ENCODE measurements at regions not wholly inside any gene's neighbourhood (a gene's known extent, or its start where the extent isn't known, plus 50 kb on each side); places are given as distances from the start of the nearest gene placed in this dataset.

DNA sequence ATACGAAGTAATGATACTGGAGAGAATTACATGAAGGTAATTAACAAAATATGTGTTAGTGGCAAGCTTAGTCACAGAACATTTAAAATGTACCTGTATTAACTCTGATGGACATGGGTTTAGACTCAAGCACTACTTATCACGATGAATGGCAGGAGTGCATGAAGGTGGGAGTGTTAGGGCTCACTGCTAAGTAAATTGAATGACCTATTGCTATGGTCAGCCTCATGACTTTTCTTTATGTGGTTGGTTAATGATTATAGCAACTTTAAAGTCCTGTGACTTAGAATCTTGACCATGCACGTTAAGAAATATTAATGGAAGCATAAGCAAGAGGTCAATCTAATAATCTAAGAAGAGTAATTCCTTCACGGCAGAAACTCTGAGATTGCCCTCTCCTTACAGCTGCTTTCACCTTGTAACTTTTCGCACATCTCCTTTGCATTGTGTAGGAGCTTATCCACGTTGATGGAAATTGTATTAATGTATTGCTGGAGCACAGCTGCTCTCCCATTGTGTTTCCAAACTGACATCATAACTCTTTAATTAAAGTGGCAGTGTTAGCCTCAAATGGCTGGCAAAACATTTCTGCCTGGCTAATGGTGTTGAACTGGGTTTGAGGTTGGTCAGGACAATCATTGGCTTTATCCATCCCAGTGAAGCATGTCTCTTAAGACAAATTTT is 114.5 kb downstream of the RXFP2 start:
- DNase-seq (ENCODE audit: low read depth in 1 of 2, low spot score in 1 of 2), result no peak
- in situ Hi-C loops (cut with HindIII; ENCODE audit: low pct_unique_long_range_greater_than_20kb, low sequenced_read_pairs), result no loop called here
- TF ChIP-seq JUND (IDR thresholded peaks at IDR 0.05; ENCODE audit: low read depth), result no peak

GRCh38 chr13:31859571-31859970 is 120.2 kb downstream of the RXFP2 start:
- no peak for DNase-seq (ENCODE audit: low read depth in 1 of 2, low spot score in 1 of 2)
- in situ Hi-C loops (cut with HindIII; ENCODE audit: low pct_unique_long_range_greater_than_20kb, low sequenced_read_pairs), result no loop called here
- no peak for TF ChIP-seq JUND (IDR thresholded peaks at IDR 0.05; ENCODE audit: low read depth)

DNA sequence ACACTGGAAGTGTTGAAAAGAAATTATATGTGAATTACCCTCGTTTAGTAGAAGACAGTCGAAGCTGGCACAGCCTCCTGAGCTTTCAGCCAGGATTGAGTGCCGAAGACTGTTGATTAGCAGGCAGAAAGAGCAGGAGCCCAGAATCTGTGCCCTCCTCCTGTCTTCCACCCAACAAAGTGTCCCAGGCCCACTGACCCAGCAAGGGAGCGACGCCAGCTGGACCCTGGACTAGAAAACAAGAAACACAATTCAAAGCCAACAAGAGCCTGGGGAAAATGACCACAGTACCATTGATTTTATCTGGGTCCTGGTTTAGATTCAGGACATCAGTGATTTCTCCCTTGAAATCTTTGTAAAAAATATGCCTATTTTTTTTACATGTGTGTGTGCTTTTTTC is 120.7 kb downstream of the RXFP2 start:
- in situ Hi-C loops (cut with HindIII; ENCODE audit: low pct_unique_long_range_greater_than_20kb, low sequenced_read_pairs), result no loop called here
- no peak for TF ChIP-seq JUND (IDR thresholded peaks at IDR 0.05; ENCODE audit: low read depth)
- no peak for DNase-seq (ENCODE audit: low read depth in 1 of 2, low spot score in 1 of 2)

- no peak for TF ChIP-seq JUND (IDR thresholded peaks at IDR 0.05; ENCODE audit: low read depth)
- DNase-seq (ENCODE audit: low read depth in 1 of 2, low spot score in 1 of 2), result no peak
- in situ Hi-C loops (cut with HindIII; ENCODE audit: low pct_unique_long_range_greater_than_20kb, low sequenced_read_pairs), result no loop called here
Observed at GRCh38 chr13:31862828-31863227, 123.5 kb downstream of the RXFP2 start.

GRCh38 chr13:31864307-31864706 is 125.0 kb downstream of the RXFP2 start:
- DNase-seq (ENCODE audit: low read depth in 1 of 2, low spot score in 1 of 2), result no peak
- in situ Hi-C loops (cut with HindIII; ENCODE audit: low pct_unique_long_range_greater_than_20kb, low sequenced_read_pairs), result no loop called here
- no peak for TF ChIP-seq JUND (IDR thresholded peaks at IDR 0.05; ENCODE audit: low read depth)

DNA sequence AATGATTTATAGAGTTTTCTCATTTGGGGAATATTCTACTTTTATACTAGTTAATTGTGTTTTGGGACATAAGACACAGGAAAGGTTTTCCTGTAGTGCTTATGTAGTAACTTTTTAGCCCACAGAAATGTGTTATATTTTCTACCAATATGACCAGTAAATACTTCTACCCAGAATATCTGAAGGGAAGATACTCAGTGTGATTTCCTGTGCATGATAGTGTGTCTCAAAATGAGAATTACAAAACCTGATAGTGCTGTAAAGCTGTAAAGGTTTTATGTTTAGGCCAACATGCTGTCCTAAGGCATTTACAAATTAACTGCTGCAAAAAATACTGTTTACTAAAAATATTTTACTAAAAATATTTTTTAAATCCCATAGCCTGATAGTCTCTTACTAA is 126.8 kb downstream of the RXFP2 start:
- DNase-seq (ENCODE audit: low read depth in 1 of 2, low spot score in 1 of 2), result no peak
- TF ChIP-seq JUND (IDR thresholded peaks at IDR 0.05; ENCODE audit: low read depth), result no peak
- in situ Hi-C loops (cut with HindIII; ENCODE audit: low pct_unique_long_range_greater_than_20kb, low sequenced_read_pairs), result no loop called here

GRCh38 chr13:31867709-31868108 is 128.4 kb downstream of the RXFP2 start:
- DNase-seq (ENCODE audit: low read depth in 1 of 2, low spot score in 1 of 2), result no peak
- no peak for TF ChIP-seq JUND (IDR thresholded peaks at IDR 0.05; ENCODE audit: low read depth)
- in situ Hi-C loops (cut with HindIII; ENCODE audit: low pct_unique_long_range_greater_than_20kb, low sequenced_read_pairs), result no loop called here

- no peak for DNase-seq (ENCODE audit: low read depth in 1 of 2, low spot score in 1 of 2)
- in situ Hi-C loops (cut with HindIII; ENCODE audit: low pct_unique_long_range_greater_than_20kb, low sequenced_read_pairs), result no loop called here
- TF ChIP-seq JUND (IDR thresholded peaks at IDR 0.05; ENCODE audit: low read depth), result no peak
Observed at GRCh38 chr13:31869582-31869981, 130.3 kb downstream of the RXFP2 start.

- DNase-seq (ENCODE audit: low read depth in 1 of 2, low spot score in 1 of 2), result no peak
- no peak for TF ChIP-seq JUND (IDR thresholded peaks at IDR 0.05; ENCODE audit: low read depth)
Observed at GRCh38 chr13:31870511-31870910, 131.2 kb downstream of the RXFP2 start.

DNA sequence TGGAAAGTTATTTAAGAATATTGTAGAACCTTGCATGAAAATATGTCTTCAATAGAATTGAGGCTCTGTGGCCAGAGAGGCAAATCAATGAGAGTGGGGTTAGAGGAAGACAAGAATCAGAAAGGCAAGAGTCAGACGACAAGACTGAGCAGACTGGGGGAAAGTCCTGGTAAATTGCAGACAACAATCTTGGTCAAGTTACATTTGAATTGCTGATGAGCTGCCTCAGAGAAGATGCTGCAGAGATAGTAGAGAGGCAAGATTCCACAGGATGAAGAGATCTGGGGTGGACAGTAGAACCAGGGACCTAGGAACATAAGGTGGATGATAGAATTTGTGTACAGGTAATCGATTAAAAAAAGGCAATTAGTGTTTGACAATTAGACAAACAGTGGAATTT is 133.8 kb downstream of the RXFP2 start:
- in situ Hi-C loops (cut with HindIII; ENCODE audit: low pct_unique_long_range_greater_than_20kb, low sequenced_read_pairs), result no loop called here
- TF ChIP-seq JUND (IDR thresholded peaks at IDR 0.05; ENCODE audit: low read depth), result no peak
- DNase-seq (ENCODE audit: low read depth in 1 of 2, low spot score in 1 of 2), result no peak

More at GRCh38 chr13:31870511-31870910, 131.2 kb downstream of the RXFP2 start:
- in situ Hi-C loops (cut with HindIII; ENCODE audit: low pct_unique_long_range_greater_than_20kb, low sequenced_read_pairs), result no loop called here

GRCh38 chr13:31875134-31875533 is 135.8 kb downstream of the RXFP2 start:
- TF ChIP-seq JUND (IDR thresholded peaks at IDR 0.05; ENCODE audit: low read depth), result no peak
- in situ Hi-C loops (cut with HindIII; ENCODE audit: low pct_unique_long_range_greater_than_20kb, low sequenced_read_pairs), result no loop called here
- no peak for DNase-seq (ENCODE audit: low read depth in 1 of 2, low spot score in 1 of 2)

DNA sequence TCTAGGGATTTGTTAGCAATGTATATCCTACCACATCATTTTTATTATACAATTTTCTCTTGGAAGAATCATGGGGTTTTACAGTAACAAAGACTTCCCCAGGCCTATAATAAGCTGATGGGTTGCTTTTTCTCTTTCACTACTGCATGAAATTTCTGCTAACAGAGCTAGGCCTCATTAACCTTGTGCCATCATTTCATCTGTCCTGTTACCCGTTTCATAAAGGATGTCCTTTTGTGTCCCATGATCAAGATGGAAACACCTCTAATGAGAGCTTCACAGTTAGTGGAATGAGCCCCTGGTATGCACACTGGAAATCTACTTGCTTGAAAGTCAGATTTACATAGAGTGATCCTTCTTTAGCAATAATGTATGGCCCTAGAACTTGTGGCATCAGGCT is 138.7 kb downstream of the RXFP2 start:
- no peak for DNase-seq (ENCODE audit: low read depth in 1 of 2, low spot score in 1 of 2)
- in situ Hi-C loops (cut with HindIII; ENCODE audit: low pct_unique_long_range_greater_than_20kb, low sequenced_read_pairs), result no loop called here
- TF ChIP-seq JUND (IDR thresholded peaks at IDR 0.05; ENCODE audit: low read depth), result no peak

DNA sequence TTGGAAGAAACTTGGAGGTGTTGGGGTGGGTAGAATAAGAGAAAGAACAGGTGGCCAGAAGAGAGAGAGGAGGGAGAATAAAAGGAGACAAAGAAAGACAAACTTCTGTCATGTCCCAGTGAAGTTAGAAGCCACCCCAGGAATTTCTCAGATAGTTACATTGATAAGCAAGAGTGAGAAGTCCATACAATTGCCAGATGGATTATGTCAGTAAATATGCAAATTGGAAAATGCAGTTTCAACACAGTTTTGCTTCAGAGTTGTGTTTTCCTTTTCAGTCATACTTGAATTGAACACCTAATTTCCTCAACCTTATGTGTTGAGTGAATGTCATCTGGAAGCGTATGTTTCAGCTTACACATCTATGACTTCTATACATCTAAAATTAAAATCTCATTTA is 139.2 kb downstream of the RXFP2 start:
- DNase-seq (ENCODE audit: low read depth in 1 of 2, low spot score in 1 of 2), result no peak
- no peak for TF ChIP-seq JUND (IDR thresholded peaks at IDR 0.05; ENCODE audit: low read depth)

DNA sequence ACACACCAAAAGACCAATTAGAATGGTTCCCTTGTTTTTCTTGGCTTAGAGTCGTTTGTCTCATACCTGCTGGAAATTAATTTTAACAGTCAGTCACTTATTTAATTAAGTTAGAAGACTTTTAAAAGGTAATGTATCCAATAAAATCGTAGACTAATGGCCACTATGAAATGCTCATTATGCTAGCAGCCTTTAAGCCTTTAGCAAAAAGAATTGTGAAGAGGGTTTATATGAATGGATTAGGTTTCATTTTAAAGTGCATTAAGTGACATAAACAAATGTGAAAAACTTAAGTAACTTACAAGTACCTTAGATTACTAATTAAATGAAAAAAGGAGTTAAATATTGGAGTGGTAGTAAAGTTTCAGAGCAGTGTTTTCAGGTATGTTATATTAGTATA is 139.6 kb downstream of the RXFP2 start:
- no peak for TF ChIP-seq JUND (IDR thresholded peaks at IDR 0.05; ENCODE audit: low read depth)
- DNase-seq (ENCODE audit: low read depth in 1 of 2, low spot score in 1 of 2), result no peak
- in situ Hi-C loops (cut with HindIII; ENCODE audit: low pct_unique_long_range_greater_than_20kb, low sequenced_read_pairs), result no loop called here

More for the DNA sequence above, 139.2 kb downstream of the RXFP2 start:
- in situ Hi-C loops (cut with HindIII; ENCODE audit: low pct_unique_long_range_greater_than_20kb, low sequenced_read_pairs), result no loop called here
